Heart right ventricle (tissue), 16 donors: ENCODE measurements at regions not wholly inside any gene's neighbourhood (a gene's known extent, or its start where the extent isn't known, plus 50 kb on each side); places are given as distances from the start of the nearest gene placed in this dataset.

Source experiments
- ATAC-seq, 8 donors: fragments of 200-7000 bp; cut with Tn5 transposase; one replicate each; pipeline ENCODE4 v1.9.1; 2020; ENCODE audit warnings: mild to moderate bottlenecking in 8 of 8, moderate library complexity in 8 of 8, moderate number of reproducible peaks in 1 of 8
- DNase-seq, 2 donors: peaks; one replicate each; pipeline ENCODE4 v3.0.0-alpha.2; 2020
- H3K27ac ChIP-seq, 10 donors: fragments of 200-600 bp; sonication (generic) in 2 of 10; one replicate each; pipeline versions ENCODE4 v1.5.0 to v1.8.0; 2020 to 2022; ENCODE audit warnings: mild to moderate bottlenecking in 3 of 10
- H3K27me3 ChIP-seq, 7 donors: fragments of 200-600 bp; one replicate each; pipeline ENCODE4 v1.8.0; 2021 to 2022; ENCODE audit warnings: mild to moderate bottlenecking in 2 of 7
- H3K36me3 ChIP-seq, 9 donors: fragments of 200-600 bp; sonication (generic) in 1 of 9; one replicate each; pipeline versions ENCODE4 v1.5.0 to v1.8.0; 2020 to 2022; ENCODE audit warnings: mild to moderate bottlenecking in 2 of 9
- H3K4me1 ChIP-seq, 9 donors: fragments of 200-600 bp; sonication (generic) in 1 of 9; one replicate each; pipeline versions ENCODE4 v1.5.0 to v1.8.0; 2020 to 2022; ENCODE audit warnings: mild to moderate bottlenecking in 4 of 9
- H3K4me3 ChIP-seq, 10 donors: fragments of 200-600 bp; sonication (generic) in 2 of 10; one replicate each; pipeline versions ENCODE4 v1.5.0 to v1.8.0; 2020 to 2022; ENCODE audit warnings: mild to moderate bottlenecking in 7 of 10, moderate library complexity in 2 of 10
- H3K9me3 ChIP-seq, 11 donors: fragments of 200-600 bp in 10 of 11; sonication (generic) in 2 of 11; one replicate each; pipeline versions ENCODE4 v1.5.0 to v1.8.0; 2013 to 2022; ENCODE audit warnings: mild to moderate bottlenecking in 2 of 11, control low read depth in 1 of 11, moderate library complexity in 1 of 11
- WGBS, 2 donors: extraction: QIAGEN DNeasy Blood & Tissue Kit; methylation state at CpG; one replicate each; pipeline ENCODE4 v1.1.7; 2013; ENCODE audit warnings: inconsistent platforms in 1 of 2; 5-methylcytosine and 5-hydroxymethylcytosine counted together
- intact Hi-C, 10 donors: fragments of 100-400 bp; cut with DNase I; formaldehyde crosslinking; loops; one replicate each; pipeline versions ENCODE4 v1.11.1 to v1.14.2; 2022
- TF ChIP-seq, protein P1 (sequence below), 9 donors: fragments of 200-600 bp; sonication (generic) in 2 of 9; IDR thresholded peaks; one replicate each; pipeline versions ENCODE4 v1.5.0 to v1.8.0; 2021 to 2022; ENCODE audit warnings: antibody characterized with exemption in 9 of 9, mild to moderate bottlenecking in 5 of 9, moderate library complexity in 1 of 9
- donor health status: Arrhythmogenic right ventricular cardiomyopathy.
- donor health status: ischemic (EF 13 %, LVEDD 7.1; RV severe dilation, severe dysfunction).
- donor health status: healthy with polysubstance abuse.
- donor health status: DM: no; HTN: yes; CAD: no.
- donor health status: DM: no; HTN: no; CAD: no.
- donor health status: ischemic (EF 25% LVEDD 6.9; RV normal size, moderate dysfunction).
- donor health status: ischemic (EF 25% LVEDD 5.7; RV mildly dilated, moderate dysfunction).
- donor health status: healthy.
- donor health status: DM: yes; HTN: yes; CAD: no.
- donor health status: Ischemic cardiomyopathy.
- donor health status: ischemic (EF 35%, LVEDD 5.7; RV mildly dilated, moderate dysfunction).
- donor health status: nonischemic (EF 11% LVEDD 7.7; RV severe dilation, severe dysfunction).
- donor health status: DM: yes; HTN: yes; CAD: no.
- donor health status: PGD.
- donor health status: ischemic (EF 29% LVEDD 5.4; RV normal size, mild dysfunction).
- donor health status: nonischemic (EF 23%, LVEDD 6.1; RV moderate dilation, normal function).

DNA sequence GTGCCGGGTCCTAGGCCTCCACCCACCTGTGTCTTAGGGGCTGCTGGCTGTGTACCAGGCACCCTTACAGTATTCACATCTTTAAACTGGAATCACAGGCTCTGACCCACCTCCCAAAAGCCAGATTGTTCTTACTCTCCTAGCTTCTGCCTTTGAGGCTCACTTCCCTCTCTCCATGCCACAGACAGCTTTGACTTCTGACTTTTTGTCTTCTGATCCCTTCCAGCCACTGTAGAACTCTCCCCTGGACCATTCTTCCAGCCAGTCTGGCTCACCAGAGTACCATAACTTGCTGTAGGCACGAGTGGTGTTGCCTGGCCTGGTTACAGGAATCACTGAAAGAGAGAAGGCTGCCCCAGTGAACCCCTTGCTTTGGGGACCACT lies 58.1 kb upstream of the STUM start:
- H3K27me3 ChIP-seq = peaks cover 0 to 10% (median 0%) of the 10 kb centered on the region in 7 donors
- H3K9me3 ChIP-seq = peaks cover 0 to 9% (median 0%) of the 10 kb centered on the region in 11 donors
- intact Hi-C loops = no loop called here
- no peaks in the 10 kb centered on the region for H3K4me1 ChIP-seq
- H3K4me3 ChIP-seq = no peak overlapping the region
- H3K27ac ChIP-seq = no peak overlapping the region
- no peak for DNase-seq
- H3K36me3 ChIP-seq = no peaks in the 10 kb centered on the region
- ATAC-seq = no peak
- WGBS, 2 donors = 81 to 87% methylated on average over 2 of the region's 2 CpGs
- TF ChIP-seq, protein P1, sequence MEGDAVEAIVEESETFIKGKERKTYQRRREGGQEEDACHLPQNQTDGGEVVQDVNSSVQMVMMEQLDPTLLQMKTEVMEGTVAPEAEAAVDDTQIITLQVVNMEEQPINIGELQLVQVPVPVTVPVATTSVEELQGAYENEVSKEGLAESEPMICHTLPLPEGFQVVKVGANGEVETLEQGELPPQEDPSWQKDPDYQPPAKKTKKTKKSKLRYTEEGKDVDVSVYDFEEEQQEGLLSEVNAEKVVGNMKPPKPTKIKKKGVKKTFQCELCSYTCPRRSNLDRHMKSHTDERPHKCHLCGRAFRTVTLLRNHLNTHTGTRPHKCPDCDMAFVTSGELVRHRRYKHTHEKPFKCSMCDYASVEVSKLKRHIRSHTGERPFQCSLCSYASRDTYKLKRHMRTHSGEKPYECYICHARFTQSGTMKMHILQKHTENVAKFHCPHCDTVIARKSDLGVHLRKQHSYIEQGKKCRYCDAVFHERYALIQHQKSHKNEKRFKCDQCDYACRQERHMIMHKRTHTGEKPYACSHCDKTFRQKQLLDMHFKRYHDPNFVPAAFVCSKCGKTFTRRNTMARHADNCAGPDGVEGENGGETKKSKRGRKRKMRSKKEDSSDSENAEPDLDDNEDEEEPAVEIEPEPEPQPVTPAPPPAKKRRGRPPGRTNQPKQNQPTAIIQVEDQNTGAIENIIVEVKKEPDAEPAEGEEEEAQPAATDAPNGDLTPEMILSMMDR (IDR thresholded peaks at IDR 0.05) = no peak

DNA sequence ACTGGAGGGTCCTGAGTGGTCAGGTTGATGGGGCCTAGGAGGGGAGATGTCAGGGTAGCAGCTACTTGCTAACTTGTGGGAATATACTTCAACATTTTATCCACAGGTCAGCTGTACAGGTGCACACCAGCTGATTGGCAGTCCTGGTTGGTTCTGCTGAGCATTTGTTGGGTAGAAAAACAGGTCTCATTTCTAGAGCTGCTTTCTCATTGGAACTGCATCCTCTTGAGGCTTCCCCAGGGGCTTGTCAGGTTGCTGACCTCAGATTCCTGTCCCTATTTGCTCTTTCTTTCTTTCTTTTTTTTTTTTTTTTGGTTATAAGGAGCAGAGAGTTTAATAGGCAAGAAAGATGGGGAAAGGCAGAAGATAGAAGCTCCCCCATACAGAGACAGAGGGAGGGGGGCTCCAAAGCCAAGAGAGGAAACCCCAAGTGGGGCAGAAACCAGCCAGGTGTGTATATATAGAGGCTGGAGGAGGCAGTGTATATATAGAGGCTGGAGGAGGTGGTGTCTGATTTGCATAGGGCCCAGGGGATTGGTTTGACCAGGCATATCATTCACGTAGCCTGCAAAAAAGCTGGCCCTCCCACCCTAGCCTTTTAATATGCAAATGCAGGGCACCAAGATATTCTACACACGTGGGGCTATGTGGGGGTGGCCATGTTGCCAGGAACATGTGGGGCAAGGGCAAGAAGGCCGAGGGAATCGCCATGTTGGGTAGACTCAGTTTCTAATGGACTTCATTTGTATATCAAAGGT lies 57.3 kb upstream of the STUM start:
- H3K4me1 ChIP-seq = no peaks in the 10 kb centered on the region
- TF ChIP-seq, protein P1 (IDR thresholded peaks at IDR 0.05) = no peak
- WGBS, 2 donors = 67 to 75% methylated on average over 4 of the region's 4 CpGs

DNA sequence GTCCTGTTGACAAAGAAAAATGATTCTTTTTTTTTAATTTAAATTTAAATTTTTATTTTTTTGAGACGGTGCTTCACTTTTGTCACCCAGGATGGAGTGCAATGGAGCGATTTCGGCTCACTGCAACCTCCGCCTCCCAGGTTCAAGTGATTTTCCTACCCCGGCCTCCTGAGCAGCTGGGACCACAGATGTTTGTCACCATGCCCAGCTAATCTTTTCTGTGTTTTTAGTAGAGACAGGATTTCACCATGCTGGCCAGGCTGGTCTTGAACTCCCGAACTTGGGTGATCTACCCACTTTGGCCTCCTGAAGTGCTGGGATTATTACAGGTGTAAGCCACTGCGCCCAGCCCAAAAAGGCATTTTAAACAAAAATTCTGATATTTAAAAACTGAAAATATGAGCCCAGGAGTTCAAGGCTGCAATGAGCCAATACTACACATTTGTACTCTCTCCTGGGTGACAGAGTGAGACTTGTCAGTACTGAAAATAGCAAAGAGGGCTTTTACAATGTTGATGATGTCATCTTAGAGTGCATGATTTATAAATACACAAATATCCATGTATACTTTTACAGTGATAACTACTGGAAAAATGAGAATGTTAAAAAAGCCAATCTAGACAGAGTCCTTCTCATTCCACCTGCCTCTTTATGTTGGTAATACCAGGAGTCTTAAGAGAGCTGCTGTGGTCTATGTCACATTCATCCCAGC lies 56.0 kb upstream of the STUM start:
- Histone ChIP-seq H3K36me3 (no peaks in the 10 kb centered on the region), H3K27ac (no peak overlapping the region), H3K4me3 (no peak overlapping the region), H3K27me3 (peaks cover 0 to 7% (median 0%) of the 10 kb centered on the region in 7 donors), H3K4me1 (no peaks in the 10 kb centered on the region), H3K9me3 (no peaks in the 10 kb centered on the region)
- intact Hi-C loops = no loop called here
- no peak for DNase-seq
- 88 to 90% methylated on average over 7 of the region's 7 CpGs for WGBS, 2 donors
- TF ChIP-seq, protein P1 (IDR thresholded peaks at IDR 0.05) = no peak
- no peak for ATAC-seq

More for the DNA sequence above, 57.3 kb upstream of the STUM start:
- intact Hi-C loops = no loop called here
- Histone ChIP-seq H3K27ac (no peak overlapping the region), H3K9me3 (peaks cover 0 to 9% (median 0%) of the 10 kb centered on the region in 11 donors), H3K4me3 (no peak overlapping the region), H3K27me3 (peaks cover 0 to 7% (median 0%) of the 10 kb centered on the region in 7 donors), H3K36me3 (no peaks in the 10 kb centered on the region)
- DNase-seq = no peak
- no peak for ATAC-seq

DNA sequence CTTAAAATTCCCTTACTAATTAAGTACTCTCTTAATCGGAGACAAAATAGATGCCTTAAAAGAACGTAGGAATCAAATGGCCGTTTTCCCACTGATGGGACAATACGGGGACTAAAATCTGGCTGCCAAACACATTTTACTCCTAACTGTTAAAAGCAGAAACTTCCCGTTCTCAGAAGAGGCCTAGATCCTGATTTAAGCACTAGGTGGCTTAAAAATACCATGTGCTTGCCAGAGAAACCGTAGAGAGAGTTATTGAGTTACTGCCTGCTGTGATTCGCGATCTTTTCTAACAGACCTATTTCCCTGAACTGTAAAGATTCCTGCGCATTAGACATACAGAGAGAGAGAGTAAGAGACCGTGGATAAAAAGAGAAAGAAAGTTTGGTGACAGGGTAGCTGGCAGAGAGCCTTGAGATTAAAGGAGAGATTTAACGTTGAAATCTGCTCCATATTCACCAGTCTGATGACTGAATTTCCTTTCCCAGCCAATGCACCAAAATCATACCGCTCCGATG lies 54.4 kb upstream of the STUM start:
- WGBS, 2 donors = 78 to 81% methylated on average over 13 of the region's 13 CpGs
- intact Hi-C loops = no loop called here
- H3K4me1 ChIP-seq = no peaks in the 10 kb centered on the region
- ATAC-seq = no peak
- TF ChIP-seq, protein P1 (IDR thresholded peaks at IDR 0.05) = no peak
- H3K27ac ChIP-seq = no peak overlapping the region
- no peak overlapping the region for H3K4me3 ChIP-seq
- peaks cover 0 to 4% (median 0%) of the 10 kb centered on the region in 7 donors for H3K27me3 ChIP-seq
- H3K9me3 ChIP-seq = no peaks in the 10 kb centered on the region
- H3K36me3 ChIP-seq = no peaks in the 10 kb centered on the region
- DNase-seq = no peak
